ENCODE measurements at regions not wholly inside any gene's neighbourhood (a gene's known extent, or its start where the extent isn't known, plus 50 kb on each side); places are given as distances from the start of the nearest gene placed in this dataset.

GRCh38 chr2:14982790-14983189 is 350.3 kb downstream of the LRATD1 start:
- TF ChIP-seq EP300 (IDR thresholded peaks at IDR 0.05; ENCODE audit: borderline replicate concordance in 1 of 2, low read depth in 2 of 2, low read length in 2 of 2) (no peak), ASH2L (IDR thresholded peaks at IDR 0.05; ENCODE audit: low read length) (no peak), POLR2A (IDR thresholded peaks at IDR 0.05; ENCODE audit: control extremely low read depth in 1 of 2, low read depth in 2 of 2, low read length in 2 of 2) (no peak), RBBP5 (IDR thresholded peaks at IDR 0.05; ENCODE audit: borderline replicate concordance, low read depth, low read length) (no peak), TEAD4 (IDR thresholded peaks at IDR 0.05; ENCODE audit: low read depth, low read length) (no peak)
